SJCRH30 (cell line): ENCODE measurements at regions not wholly inside any gene's neighbourhood (a gene's known extent, or its start where the extent isn't known, plus 50 kb on each side); places are given as distances from the start of the nearest gene placed in this dataset.

ENCODE experiments used
- DNase-seq, 2 experiments: peaks; one replicate each; pipeline ENCODE4 v3.0.0-alpha.2; 2015 to 2020
- H3K27ac ChIP-seq: fragments of 250-450 bp; sonication (Bioruptor Pico); 2 replicates; pipeline ENCODE4 v1.5.1; 2020; ENCODE audit warnings: mild to moderate bottlenecking, moderate library complexity
- H3K27me3 ChIP-seq: fragments of 250-450 bp; sonication (Bioruptor Pico); 2 replicates; pipeline ENCODE4 v1.5.1; 2020; ENCODE audit warnings: mild to moderate bottlenecking, moderate library complexity
- H3K36me3 ChIP-seq: fragments of 250-450 bp; sonication (Bioruptor Pico); 2 replicates; pipeline ENCODE4 v1.5.1; 2020; ENCODE audit warnings: mild to moderate bottlenecking, moderate library complexity
- H3K4me1 ChIP-seq: fragments of 250-450 bp; sonication (Bioruptor Pico); 2 replicates; pipeline ENCODE4 v1.5.1; 2020; ENCODE audit warnings: mild to moderate bottlenecking, moderate library complexity
- H3K4me3 ChIP-seq: fragments of 250-450 bp; sonication (Bioruptor Pico); 2 replicates; pipeline ENCODE4 v1.5.1; 2020; ENCODE audit warnings: mild to moderate bottlenecking, moderate library complexity
- H3K9me3 ChIP-seq: fragments of 250-450 bp; sonication (Bioruptor Pico); replicated peaks from 2 replicates; pipeline ENCODE4 v1.5.1; 2020; ENCODE audit warnings: mild to moderate bottlenecking, moderate library complexity

- Histone ChIP-seq H3K36me3 (no peaks in the 10 kb centered on the region), H3K27me3 (no peaks in the 10 kb centered on the region), H3K4me3 (no peak overlapping the region), H3K9me3 (no peaks in the 10 kb centered on the region), H3K4me1 (no peaks in the 10 kb centered on the region), H3K27ac (no peak overlapping the region)
- no peak for DNase-seq
Measured at GRCh38 chr6:19470333-19470732, 366.8 kb upstream of the ID4 start.

- Histone ChIP-seq H3K36me3 (no peaks in the 10 kb centered on the region), H3K4me3 (no peak overlapping the region), H3K4me1 (no peaks in the 10 kb centered on the region), H3K27ac (no peak overlapping the region), H3K9me3 (no peaks in the 10 kb centered on the region), H3K27me3 (no peaks in the 10 kb centered on the region)
- DNase-seq: no peak
Measured at GRCh38 chr6:19472153-19472552, 365.0 kb upstream of the ID4 start.

GRCh38 chr6:19472850-19473249, 364.3 kb upstream of the ID4 start:
- no peaks in the 10 kb centered on the region for H3K36me3 ChIP-seq
- no peaks in the 10 kb centered on the region for H3K4me1 ChIP-seq
- no peaks in the 10 kb centered on the region for H3K9me3 ChIP-seq
- no peak overlapping the region for H3K27ac ChIP-seq
- H3K27me3 ChIP-seq: no peaks in the 10 kb centered on the region
- H3K4me3 ChIP-seq: no peak overlapping the region
- no peak for DNase-seq

DNA sequence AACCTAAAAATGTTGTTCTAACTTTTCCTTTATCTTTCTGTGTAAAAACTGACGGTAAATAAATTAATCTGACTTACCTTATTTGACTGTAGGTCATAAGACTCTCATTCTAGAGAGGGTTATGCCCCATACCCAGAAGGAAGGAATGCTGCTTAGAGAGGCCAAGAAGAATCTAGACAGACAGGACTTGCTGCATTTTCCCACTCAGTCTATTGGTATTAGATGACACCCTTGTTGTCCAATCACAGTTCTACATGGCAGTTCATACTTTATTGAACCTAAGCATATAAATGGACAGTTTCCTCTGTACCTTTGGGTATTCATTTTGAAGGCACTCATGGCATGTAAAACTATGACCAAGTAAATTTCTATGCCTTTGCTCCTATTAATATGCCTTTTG, 359.6 kb upstream of the ID4 start:
- Histone ChIP-seq H3K36me3 (no peaks in the 10 kb centered on the region), H3K9me3 (no peaks in the 10 kb centered on the region), H3K4me1 (no peaks in the 10 kb centered on the region), H3K27ac (no peak overlapping the region), H3K27me3 (no peaks in the 10 kb centered on the region), H3K4me3 (no peak overlapping the region)
- no peak for DNase-seq

GRCh38 chr6:19478273-19478672, 358.9 kb upstream of the ID4 start:
- no peaks in the 10 kb centered on the region for H3K27me3 ChIP-seq
- H3K4me3 ChIP-seq: no peak overlapping the region
- no peak for DNase-seq
- H3K27ac ChIP-seq: no peak overlapping the region
- H3K4me1 ChIP-seq: no peaks in the 10 kb centered on the region
- no peaks in the 10 kb centered on the region for H3K9me3 ChIP-seq
- H3K36me3 ChIP-seq: no peaks in the 10 kb centered on the region

- Histone ChIP-seq H3K27ac (no peak overlapping the region), H3K4me3 (no peak overlapping the region), H3K27me3 (no peaks in the 10 kb centered on the region), H3K4me1 (no peaks in the 10 kb centered on the region), H3K9me3 (no peaks in the 10 kb centered on the region), H3K36me3 (no peaks in the 10 kb centered on the region)
- DNase-seq: no peak
Measured at GRCh38 chr6:19478992-19479391, 358.2 kb upstream of the ID4 start.

GRCh38 chr6:19479551-19479950, 357.6 kb upstream of the ID4 start:
- no peaks in the 10 kb centered on the region for H3K9me3 ChIP-seq
- H3K4me1 ChIP-seq: no peaks in the 10 kb centered on the region
- no peak overlapping the region for H3K4me3 ChIP-seq
- no peaks in the 10 kb centered on the region for H3K27me3 ChIP-seq
- H3K27ac ChIP-seq: no peak overlapping the region
- H3K36me3 ChIP-seq: no peaks in the 10 kb centered on the region
- DNase-seq: no peak

DNA sequence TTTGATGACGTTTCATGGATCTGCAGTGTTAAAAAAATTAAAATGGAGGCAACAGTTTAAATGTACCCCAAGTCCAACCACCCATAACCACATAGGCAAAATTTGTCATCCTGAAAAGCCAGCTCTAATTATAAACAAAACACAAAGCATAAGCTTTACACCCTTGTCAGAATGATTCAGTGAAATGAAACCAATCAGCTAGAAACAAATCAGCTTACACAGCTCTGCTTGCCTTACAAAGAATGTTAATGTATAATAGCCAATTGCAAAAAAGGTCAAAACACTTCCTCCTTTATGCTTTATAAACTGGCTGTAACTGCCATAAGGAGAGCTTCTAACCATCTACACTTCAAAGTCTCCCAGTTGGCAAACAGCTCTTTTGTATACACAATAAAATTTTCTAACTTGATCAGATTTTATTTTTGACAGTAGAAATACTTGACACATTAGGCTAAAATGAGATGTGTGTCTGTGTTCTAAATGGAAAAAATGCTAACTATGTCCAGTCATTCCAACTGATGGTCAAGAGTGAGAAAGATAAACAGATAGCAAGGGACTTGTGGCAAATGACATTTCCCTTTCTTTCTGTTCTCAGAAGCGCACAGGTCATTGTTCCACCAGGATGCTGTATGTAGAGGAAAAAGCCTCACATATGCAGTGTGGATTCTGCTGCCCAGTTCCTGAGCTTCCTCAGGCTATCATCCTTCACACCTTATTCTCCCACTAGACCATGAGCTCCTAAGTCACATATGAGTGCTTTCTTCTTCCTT, 344.3 kb upstream of the ID4 start:
- Histone ChIP-seq H3K9me3 (no peaks in the 10 kb centered on the region), H3K4me1 (no peaks in the 10 kb centered on the region), H3K27ac (no peak overlapping the region), H3K27me3 (no peaks in the 10 kb centered on the region), H3K36me3 (no peaks in the 10 kb centered on the region), H3K4me3 (no peak overlapping the region)
- DNase-seq: no peak

- no peaks in the 10 kb centered on the region for H3K9me3 ChIP-seq
- H3K4me1 ChIP-seq: no peaks in the 10 kb centered on the region
- H3K36me3 ChIP-seq: no peaks in the 10 kb centered on the region
- no peaks in the 10 kb centered on the region for H3K27me3 ChIP-seq
- no peak for DNase-seq
- H3K27ac ChIP-seq: no peak overlapping the region
- no peak overlapping the region for H3K4me3 ChIP-seq
Measured at GRCh38 chr6:19501737-19502245, 335.4 kb upstream of the ID4 start.

GRCh38 chr6:19502301-19502700, 334.9 kb upstream of the ID4 start:
- H3K4me1 ChIP-seq: no peaks in the 10 kb centered on the region
- H3K27me3 ChIP-seq: no peaks in the 10 kb centered on the region
- H3K36me3 ChIP-seq: no peaks in the 10 kb centered on the region
- no peak overlapping the region for H3K4me3 ChIP-seq
- DNase-seq: no peak
- H3K9me3 ChIP-seq: no peaks in the 10 kb centered on the region
- no peak overlapping the region for H3K27ac ChIP-seq

GRCh38 chr6:19515939-19516338, 321.2 kb upstream of the ID4 start:
- H3K9me3 ChIP-seq: no peaks in the 10 kb centered on the region
- DNase-seq: no peak
- no peaks in the 10 kb centered on the region for H3K36me3 ChIP-seq
- no peak overlapping the region for H3K4me3 ChIP-seq
- no peaks in the 10 kb centered on the region for H3K27me3 ChIP-seq
- H3K27ac ChIP-seq: no peak overlapping the region
- no peaks in the 10 kb centered on the region for H3K4me1 ChIP-seq

GRCh38 chr6:19519941-19520340, 317.2 kb upstream of the ID4 start:
- no peaks in the 10 kb centered on the region for H3K36me3 ChIP-seq
- H3K4me1 ChIP-seq: no peaks in the 10 kb centered on the region
- H3K27me3 ChIP-seq: no peaks in the 10 kb centered on the region
- H3K9me3 ChIP-seq: no peaks in the 10 kb centered on the region
- no peak overlapping the region for H3K27ac ChIP-seq
- no peak for DNase-seq
- no peak overlapping the region for H3K4me3 ChIP-seq

GRCh38 chr6:19524366-19525186, 312.6 kb upstream of the ID4 start:
- Histone ChIP-seq H3K27ac (no peak overlapping the region), H3K36me3 (no peaks in the 10 kb centered on the region), H3K4me3 (no peak overlapping the region), H3K4me1 (no peaks in the 10 kb centered on the region), H3K9me3 (no peaks in the 10 kb centered on the region), H3K27me3 (no peaks in the 10 kb centered on the region)
- DNase-seq: no peak

GRCh38 chr6:19525673-19526072, 311.5 kb upstream of the ID4 start:
- Histone ChIP-seq H3K4me1 (no peaks in the 10 kb centered on the region), H3K27ac (no peak overlapping the region)

GRCh38 chr6:19530188-19530587, 307.0 kb upstream of the ID4 start:
- Histone ChIP-seq H3K4me3 (no peak overlapping the region), H3K9me3 (no peaks in the 10 kb centered on the region), H3K27ac (no peak overlapping the region), H3K4me1 (no peaks in the 10 kb centered on the region), H3K36me3 (no peaks in the 10 kb centered on the region), H3K27me3 (no peaks in the 10 kb centered on the region)
- DNase-seq: no peak

More at GRCh38 chr6:19525673-19526072, 311.5 kb upstream of the ID4 start:
- no peaks in the 10 kb centered on the region for H3K9me3 ChIP-seq
- DNase-seq: no peak
- H3K27me3 ChIP-seq: no peaks in the 10 kb centered on the region
- H3K36me3 ChIP-seq: no peaks in the 10 kb centered on the region
- H3K4me3 ChIP-seq: no peak overlapping the region
